Activated CD8-positive, alpha-beta memory T cell treated with anti-CD3 and anti-CD28 coated beads, Interleukin-2, amount 10 ng/mL, durations not matched to agents 7 days and 5 days (primary cell): ENCODE measurements at regions not wholly inside any gene's neighbourhood (a gene's known extent, or its start where the extent isn't known, plus 50 kb on each side); places are given as distances from the start of the nearest gene placed in this dataset.
"Not testable (repeated sequence)": the region's sequence is repeated elsewhere in the genome, so short reads cannot be mapped to it uniquely, and the experiment has no call there.

ENCODE experiments used
- ATAC-seq: fragments of 150-1000 bp; cut with Tn5 transposase; one replicate; pipeline ENCODE4 v1.10.0; 2021; ENCODE audit warnings: moderate library complexity
- CTCF ChIA-PET: fragments of 350-600 bp; sonication (Branson Sonifier 250); formaldehyde crosslinking; loops from one replicate; lab custom pipeline; 2021; ENCODE audit warnings: antibody characterized with exemption; lab: Charles Lee
- DNase-seq: peaks from one replicate; pipeline ENCODE4 v3.0.0-alpha.2; 2020
- H3K27ac Mint-ChIP-seq: one replicate; pipeline ENCODE4 v1.8.0; 2021; ENCODE audit warnings: mild to moderate bottlenecking, mixed read lengths
- H3K27me3 Mint-ChIP-seq: one replicate; pipeline ENCODE4 v1.8.0; 2021; ENCODE audit warnings: mixed read lengths
- H3K36me3 Mint-ChIP-seq: one replicate; pipeline ENCODE4 v1.8.0; 2021; ENCODE audit warnings: mild to moderate bottlenecking, mixed read lengths
- H3K4me1 Mint-ChIP-seq: one replicate; pipeline ENCODE4 v1.8.0; 2021; ENCODE audit warnings: mixed read lengths
- H3K4me3 Mint-ChIP-seq: one replicate; pipeline ENCODE4 v1.8.0; 2021; ENCODE audit warnings: mild to moderate bottlenecking, moderate library complexity, mixed read lengths
- H3K9me3 Mint-ChIP-seq: one replicate; pipeline ENCODE4 v1.8.0; 2022; ENCODE audit warnings: low read depth, mixed read lengths

- no peak overlapping the region for H3K4me3 Mint-ChIP-seq
- CTCF ChIA-PET = no interaction called here
- peaks cover 13% of the 10 kb centered on the region for H3K9me3 Mint-ChIP-seq
- ATAC-seq = no peak
- no peaks in the 10 kb centered on the region for H3K36me3 Mint-ChIP-seq
- H3K27ac Mint-ChIP-seq = no peak overlapping the region
- no peak for DNase-seq
- H3K4me1 Mint-ChIP-seq = no peaks in the 10 kb centered on the region
- H3K27me3 Mint-ChIP-seq = no peaks in the 10 kb centered on the region
These were observed 152.7 kb upstream of the CDH11 start for GRCh38 chr16:65274566-65274965.

GRCh38 chr16:65272699-65273414 lies 151.0 kb upstream of the CDH11 start:
- Mint-ChIP-seq H3K4me3 (no peak overlapping the region), H3K27me3 (no peaks in the 10 kb centered on the region), H3K4me1 (no peaks in the 10 kb centered on the region), H3K27ac (no peak overlapping the region), H3K9me3 (peaks cover 9% of the 10 kb centered on the region), H3K36me3 (no peaks in the 10 kb centered on the region)
- CTCF ChIA-PET = no interaction called here
- ATAC-seq (no peak), DNase-seq (no peak)

- peaks cover 9% of the 10 kb centered on the region for H3K9me3 Mint-ChIP-seq
- H3K27ac Mint-ChIP-seq = no peak overlapping the region
- CTCF ChIA-PET = no interaction called here
- H3K36me3 Mint-ChIP-seq = no peaks in the 10 kb centered on the region
- H3K27me3 Mint-ChIP-seq = no peaks in the 10 kb centered on the region
- no peak overlapping the region for H3K4me3 Mint-ChIP-seq
- ATAC-seq (no peak), DNase-seq (no peak)
- no peaks in the 10 kb centered on the region for H3K4me1 Mint-ChIP-seq
These were observed 150.1 kb upstream of the CDH11 start for GRCh38 chr16:65271996-65272395.

- H3K4me3 Mint-ChIP-seq = no peak overlapping the region
- H3K9me3 Mint-ChIP-seq = peaks cover 3% of the 10 kb centered on the region
- CTCF ChIA-PET = no interaction called here
- no peaks in the 10 kb centered on the region for H3K27me3 Mint-ChIP-seq
- no peaks in the 10 kb centered on the region for H3K4me1 Mint-ChIP-seq
- no peaks in the 10 kb centered on the region for H3K36me3 Mint-ChIP-seq
- no peak for ATAC-seq
- H3K27ac Mint-ChIP-seq = no peak overlapping the region
- no peak for DNase-seq
These were observed 146.5 kb upstream of the CDH11 start for GRCh38 chr16:65268331-65268730.

GRCh38 chr16:65263896-65264295 lies 142.0 kb upstream of the CDH11 start:
- Mint-ChIP-seq H3K27me3 (no peaks in the 10 kb centered on the region), H3K9me3 (peaks cover 3% of the 10 kb centered on the region), H3K36me3 (no peaks in the 10 kb centered on the region), H3K4me3 (no peak overlapping the region), H3K27ac (no peak overlapping the region), H3K4me1 (no peaks in the 10 kb centered on the region)
- ATAC-seq (no peak), DNase-seq (no peak)
- CTCF ChIA-PET = no interaction called here

- no peak for ATAC-seq
- Mint-ChIP-seq H3K4me3 (no peak overlapping the region), H3K36me3 (no peaks in the 10 kb centered on the region), H3K27me3 (no peaks in the 10 kb centered on the region), H3K4me1 (no peaks in the 10 kb centered on the region), H3K27ac (no peak overlapping the region), H3K9me3 (peaks cover 3% of the 10 kb centered on the region)
- DNase-seq = no peak
- CTCF ChIA-PET = no interaction called here
These were observed 138.9 kb upstream of the CDH11 start for GRCh38 chr16:65260746-65261145.

GRCh38 chr16:65254144-65254543 lies 132.3 kb upstream of the CDH11 start:
- Mint-ChIP-seq H3K9me3 (peaks cover 2% of the 10 kb centered on the region), H3K4me3 (no peak overlapping the region), H3K36me3 (no peaks in the 10 kb centered on the region), H3K4me1 (no peaks in the 10 kb centered on the region), H3K27me3 (no peaks in the 10 kb centered on the region), H3K27ac (no peak overlapping the region)
- ATAC-seq (no peak), DNase-seq (no peak)
- CTCF ChIA-PET = interaction anchor here (0.6 kb wide), 1 partner anchor 267 kb away, joined by 3 read pairs; no protein-coding TSS in a partner anchor

GRCh38 chr16:65249768-65250167 lies 127.9 kb upstream of the CDH11 start:
- CTCF ChIA-PET = no interaction called here
- no peaks in the 10 kb centered on the region for H3K36me3 Mint-ChIP-seq
- DNase-seq = no peak
- no peak overlapping the region for H3K27ac Mint-ChIP-seq
- H3K9me3 Mint-ChIP-seq = no peaks in the 10 kb centered on the region
- ATAC-seq = no peak
- no peaks in the 10 kb centered on the region for H3K27me3 Mint-ChIP-seq
- no peak overlapping the region for H3K4me3 Mint-ChIP-seq
- H3K4me1 Mint-ChIP-seq = no peaks in the 10 kb centered on the region

- no peak for DNase-seq
- no peaks in the 10 kb centered on the region for H3K36me3 Mint-ChIP-seq
- H3K9me3 Mint-ChIP-seq = peaks cover 2% of the 10 kb centered on the region
- ATAC-seq = no peak
- CTCF ChIA-PET = no interaction called here
- no peaks in the 10 kb centered on the region for H3K27me3 Mint-ChIP-seq
- no peak overlapping the region for H3K4me3 Mint-ChIP-seq
- H3K27ac Mint-ChIP-seq = no peak overlapping the region
- no peaks in the 10 kb centered on the region for H3K4me1 Mint-ChIP-seq
These were observed 122.9 kb upstream of the CDH11 start for GRCh38 chr16:65244787-65245186.

- no peak overlapping the region for H3K27ac Mint-ChIP-seq
- CTCF ChIA-PET = no interaction called here
- ATAC-seq (no peak), DNase-seq (no peak)
- H3K27me3 Mint-ChIP-seq = no peaks in the 10 kb centered on the region
- H3K4me3 Mint-ChIP-seq = no peak overlapping the region
- no peaks in the 10 kb centered on the region for H3K4me1 Mint-ChIP-seq
- H3K36me3 Mint-ChIP-seq = no peaks in the 10 kb centered on the region
- peaks cover 8% of the 10 kb centered on the region for H3K9me3 Mint-ChIP-seq
These were observed 113.7 kb upstream of the CDH11 start for GRCh38 chr16:65235339-65236177.

GRCh38 chr16:65234721-65235320 lies 113.0 kb upstream of the CDH11 start:
- H3K9me3 Mint-ChIP-seq, H3K4me1 Mint-ChIP-seq, H3K27ac Mint-ChIP-seq, H3K36me3 Mint-ChIP-seq, DNase-seq, H3K4me3 Mint-ChIP-seq, CTCF ChIA-PET, ATAC-seq, H3K27me3 Mint-ChIP-seq: not testable (repeated sequence)

GRCh38 chr16:65229191-65229662 lies 107.4 kb upstream of the CDH11 start:
- no peaks in the 10 kb centered on the region for H3K4me1 Mint-ChIP-seq
- H3K27ac Mint-ChIP-seq = no peak overlapping the region
- H3K9me3 Mint-ChIP-seq = peaks cover 15% of the 10 kb centered on the region
- no peaks in the 10 kb centered on the region for H3K27me3 Mint-ChIP-seq
- no peak overlapping the region for H3K4me3 Mint-ChIP-seq
- CTCF ChIA-PET = no interaction called here
- ATAC-seq = no peak
- DNase-seq = no peak
- no peaks in the 10 kb centered on the region for H3K36me3 Mint-ChIP-seq

GRCh38 chr16:65227150-65227835 lies 105.4 kb upstream of the CDH11 start:
- ATAC-seq (no peak), DNase-seq (no peak)
- peaks cover 19% of the 10 kb centered on the region for H3K9me3 Mint-ChIP-seq
- no peaks in the 10 kb centered on the region for H3K27me3 Mint-ChIP-seq
- no peaks in the 10 kb centered on the region for H3K4me1 Mint-ChIP-seq
- no peak overlapping the region for H3K27ac Mint-ChIP-seq
- CTCF ChIA-PET = no interaction called here
- no peak overlapping the region for H3K4me3 Mint-ChIP-seq
- H3K36me3 Mint-ChIP-seq = no peaks in the 10 kb centered on the region
